ENCODE measurements at regions not wholly inside any gene's neighbourhood (a gene's known extent, or its start where the extent isn't known, plus 50 kb on each side); places are given as distances from the start of the nearest gene placed in this dataset.
A peak's percentile ranks its signal among the peaks of the same experiment; 100 is the strongest.

GRCh38 chr1:38098101-38098847 lies 51.7 kb upstream of the POU3F1 start:
- H4K20me1 ChIP-seq (ENCODE audit: insufficient read depth): no peaks in the 10 kb centered on the region
- H3K36me3 ChIP-seq (ENCODE audit: insufficient read depth, low read length): no peaks in the 10 kb centered on the region
- H2AFZ ChIP-seq (ENCODE audit: low read depth, low read length): no peak overlapping the region
- no peak overlapping the region for H3K4me2 ChIP-seq (ENCODE audit: low read length)
- H3K9me2 ChIP-seq (ENCODE audit: insufficient read depth, low read length): no peaks in the 10 kb centered on the region
- H3F3A ChIP-seq (ENCODE audit: insufficient read depth, low read length, poor library complexity, severe bottlenecking): peaks cover 4% of the 10 kb centered on the region
- H3K9me3 ChIP-seq (ENCODE audit: low read length): no peaks in the 10 kb centered on the region
- H3K9ac ChIP-seq (ENCODE audit: low read length): no peak overlapping the region
- H3K4me3 ChIP-seq (ENCODE audit: low read length): no peak overlapping the region
- TF ChIP-seq EP300 (conservative IDR thresholded peaks at IDR 0.05; ENCODE audit: poor library complexity, severe bottlenecking): no peak
- no peak for TF ChIP-seq TAF1 (IDR thresholded peaks at IDR 0.05; ENCODE audit: low read depth)
- no peak for TF ChIP-seq EZH2 (IDR thresholded peaks at IDR 0.05; ENCODE audit: borderline replicate concordance, insufficient read depth, low read length, poor library complexity, severe bottlenecking)
- TF ChIP-seq MXI1 (conservative IDR thresholded peaks at IDR 0.05; ENCODE audit: poor library complexity, severe bottlenecking): no peak
- TF ChIP-seq CTCF (IDR thresholded peaks at IDR 0.05; ENCODE audit: poor library complexity, severe bottlenecking): no peak
- no peak for TF ChIP-seq POLR2AphosphoS5 (IDR thresholded peaks at IDR 0.05)
- no peak for TF ChIP-seq RAD21 (conservative IDR thresholded peaks at IDR 0.05)
- no peak for TF ChIP-seq SMC3 (conservative IDR thresholded peaks at IDR 0.05; ENCODE audit: poor library complexity)
- no peak for TF ChIP-seq REST (IDR thresholded peaks at IDR 0.05; ENCODE audit: borderline replicate concordance)
- no peaks in the 10 kb centered on the region for H3K79me2 ChIP-seq (replicated peaks; ENCODE audit: insufficient read depth, low read length)
- H3K27me3 ChIP-seq (ENCODE audit: insufficient read depth, low read depth, low read length): no peaks in the 10 kb centered on the region
- H3K27ac ChIP-seq (ENCODE audit: low read length): no peak overlapping the region

GRCh38 chr1:38097284-38097898 lies 50.8 kb upstream of the POU3F1 start:
- H3K79me2 ChIP-seq (replicated peaks; ENCODE audit: insufficient read depth, low read length): no peaks in the 10 kb centered on the region
- H2AFZ ChIP-seq (ENCODE audit: low read depth, low read length): no peak overlapping the region
- H3K4me2 ChIP-seq (ENCODE audit: low read length): no peak overlapping the region
- H3K36me3 ChIP-seq (ENCODE audit: insufficient read depth, low read length): no peaks in the 10 kb centered on the region
- no peaks in the 10 kb centered on the region for H3K9me3 ChIP-seq (ENCODE audit: low read length)
- TF ChIP-seq EZH2 (IDR thresholded peaks at IDR 0.05; ENCODE audit: borderline replicate concordance, insufficient read depth, low read length, poor library complexity, severe bottlenecking) (no peak), EP300 (conservative IDR thresholded peaks at IDR 0.05; ENCODE audit: poor library complexity, severe bottlenecking) (no peak), SMC3 (conservative IDR thresholded peaks at IDR 0.05; ENCODE audit: poor library complexity) (no peak), REST (IDR thresholded peaks at IDR 0.05; ENCODE audit: borderline replicate concordance) (no peak), POLR2AphosphoS5 (IDR thresholded peaks at IDR 0.05) (no peak), RAD21 (conservative IDR thresholded peaks at IDR 0.05) (no peak), CTCF (IDR thresholded peaks at IDR 0.05; ENCODE audit: poor library complexity, severe bottlenecking) (no peak), MXI1 (conservative IDR thresholded peaks at IDR 0.05; ENCODE audit: poor library complexity, severe bottlenecking) (no peak), TAF1 (IDR thresholded peaks at IDR 0.05; ENCODE audit: low read depth) (no peak)
- H3K9me2 ChIP-seq (ENCODE audit: insufficient read depth, low read length): no peaks in the 10 kb centered on the region
- H3F3A ChIP-seq (ENCODE audit: insufficient read depth, low read length, poor library complexity, severe bottlenecking): peaks cover 4% of the 10 kb centered on the region
- H3K27me3 ChIP-seq (ENCODE audit: insufficient read depth, low read depth, low read length): no peaks in the 10 kb centered on the region
- H3K9ac ChIP-seq (ENCODE audit: low read length): peak overlapping the region; percentile 5
- H3K4me3 ChIP-seq (ENCODE audit: low read length): no peak overlapping the region
- H3K27ac ChIP-seq (ENCODE audit: low read length): no peak overlapping the region
- no peaks in the 10 kb centered on the region for H4K20me1 ChIP-seq (ENCODE audit: insufficient read depth)

Data from neural cell (in vitro differentiated cells).